ENCODE measurements at regions not wholly inside any gene's neighbourhood (a gene's known extent, or its start where the extent isn't known, plus 50 kb on each side); places are given as distances from the start of the nearest gene placed in this dataset.

DNA sequence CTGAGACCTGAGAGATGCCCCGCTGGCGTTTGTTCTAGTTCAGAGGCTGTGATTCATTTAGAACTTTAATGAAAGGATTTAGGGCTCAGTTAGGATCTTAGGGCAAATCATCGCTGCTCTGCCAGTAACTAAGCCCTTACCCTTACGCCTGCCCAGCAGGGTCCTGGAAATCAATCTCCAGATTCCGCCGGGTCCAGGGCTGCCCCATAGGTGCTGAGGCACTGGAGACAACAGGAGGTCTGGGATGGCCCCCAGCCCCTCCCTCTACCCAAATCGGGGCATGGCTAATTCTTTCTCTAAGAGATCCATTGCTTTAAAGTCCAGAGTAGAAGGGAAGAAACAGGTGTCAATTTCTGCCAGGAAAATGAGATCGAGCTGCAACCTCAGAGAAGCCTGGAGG, 83.1 kb downstream of the SDC1 start:
- TF ChIP-seq KDM1A (IDR thresholded peaks at IDR 0.05; ENCODE audit: borderline replicate concordance, low read length) (no peak), POLR2AphosphoS5 (IDR thresholded peaks at IDR 0.05; ENCODE audit: low read depth, low read length) (no peak), RAD21 (IDR thresholded peaks at IDR 0.05 in 1 of 2, conservative IDR thresholded peaks at IDR 0.05 in 1 of 2; ENCODE audit: low read depth in 2 of 2, low read length in 2 of 2) (no peak)
- TF ChIP-seq, protein P1, sequence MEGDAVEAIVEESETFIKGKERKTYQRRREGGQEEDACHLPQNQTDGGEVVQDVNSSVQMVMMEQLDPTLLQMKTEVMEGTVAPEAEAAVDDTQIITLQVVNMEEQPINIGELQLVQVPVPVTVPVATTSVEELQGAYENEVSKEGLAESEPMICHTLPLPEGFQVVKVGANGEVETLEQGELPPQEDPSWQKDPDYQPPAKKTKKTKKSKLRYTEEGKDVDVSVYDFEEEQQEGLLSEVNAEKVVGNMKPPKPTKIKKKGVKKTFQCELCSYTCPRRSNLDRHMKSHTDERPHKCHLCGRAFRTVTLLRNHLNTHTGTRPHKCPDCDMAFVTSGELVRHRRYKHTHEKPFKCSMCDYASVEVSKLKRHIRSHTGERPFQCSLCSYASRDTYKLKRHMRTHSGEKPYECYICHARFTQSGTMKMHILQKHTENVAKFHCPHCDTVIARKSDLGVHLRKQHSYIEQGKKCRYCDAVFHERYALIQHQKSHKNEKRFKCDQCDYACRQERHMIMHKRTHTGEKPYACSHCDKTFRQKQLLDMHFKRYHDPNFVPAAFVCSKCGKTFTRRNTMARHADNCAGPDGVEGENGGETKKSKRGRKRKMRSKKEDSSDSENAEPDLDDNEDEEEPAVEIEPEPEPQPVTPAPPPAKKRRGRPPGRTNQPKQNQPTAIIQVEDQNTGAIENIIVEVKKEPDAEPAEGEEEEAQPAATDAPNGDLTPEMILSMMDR (IDR thresholded peaks at IDR 0.05; ENCODE audit: control extremely low read depth in 1 of 3, insufficient read depth in 1 of 3, low read depth in 1 of 3, low read length in 3 of 3): no peak
